H1 (cell line): ENCODE measurements at regions not wholly inside any gene's neighbourhood (a gene's known extent, or its start where the extent isn't known, plus 50 kb on each side); places are given as distances from the start of the nearest gene placed in this dataset.

Experiments used
- CTCF ChIA-PET: fragments of 300-600 bp; sonication (Branson Sonifier 250); formaldehyde crosslinking; loops from one replicate; lab custom pipeline; 2021; ENCODE audit not compliant: partially characterized antibody; lab: Charles Lee
- POLR2A ChIA-PET: fragments of 300-600 bp; sonication (Branson Sonifier 250); formaldehyde crosslinking; loops from one replicate; lab custom pipeline; 2021; ENCODE audit warnings: inconsistent platforms; ENCODE audit not compliant: partially characterized antibody; lab: Charles Lee
- DNase-seq, 2 experiments: peaks; one replicate each; pipeline versions ENCODE4 v3.0.0 to v3.0.0-alpha.2; 2010 to 2022; ENCODE audit warnings: low spot score in 2 of 2, low read depth in 1 of 2, mixed read lengths in 1 of 2
- FAIRE-seq: peaks from 2 replicates; lab custom pipeline; 2011; peaks lifted over from hg19 to GRCh38; lab: Jason Lieb, UNC
- H2AFZ ChIP-seq: 2 replicates; pipeline ENCODE4 v1.8.1; 2012; ENCODE audit warnings: low read length, inconsistent platforms
- H2AK5ac ChIP-seq: 2 replicates; pipeline ENCODE4 v1.6.1; 2013; ENCODE audit warnings: low read depth, low read length
- H2BK120ac ChIP-seq: replicated peaks from 2 replicates; pipeline ENCODE3; 2013; ENCODE audit warnings: low read depth, low read length, inconsistent platforms
- H2BK12ac ChIP-seq: 2 replicates; pipeline ENCODE4 v1.6.1; 2013; ENCODE audit warnings: low read depth, low read length
- H2BK15ac ChIP-seq: 2 replicates; pipeline ENCODE4 v1.6.1; 2013; ENCODE audit warnings: low read length
- H2BK20ac ChIP-seq: 2 replicates; pipeline ENCODE4 v1.6.1; 2013; ENCODE audit warnings: low read length
- H2BK5ac ChIP-seq: 2 replicates; pipeline ENCODE4 v1.6.1; 2013; ENCODE audit warnings: low read depth, low read length
- H3K14ac ChIP-seq: 2 replicates; pipeline ENCODE4 v1.6.1; 2013; ENCODE audit warnings: inconsistent platforms; ENCODE audit not compliant: insufficient read length
- H3K18ac ChIP-seq: 2 replicates; pipeline ENCODE4 v1.6.1; 2013; ENCODE audit warnings: low read length; ENCODE audit errors: extremely low read depth
- H3K23ac ChIP-seq: 2 replicates; pipeline ENCODE4 v1.6.1; 2013; ENCODE audit warnings: inconsistent platforms; ENCODE audit not compliant: insufficient read length
- H3K23me2 ChIP-seq: 2 replicates; pipeline ENCODE4 v1.6.1; 2013; ENCODE audit warnings: low read depth, low read length
- H3K27ac ChIP-seq: 2 replicates; pipeline ENCODE4 v1.6.1; 2011; ENCODE audit warnings: low read depth, low read length, inconsistent platforms
- H3K27me3 ChIP-seq, 4 experiments: replicated peaks in 1 of 4; 1 replicate in 1 of 4; 2 replicates in 3 of 4; pipeline versions ENCODE4 v1.6.1 to v1.8.1; 2011 to 2013; ENCODE audit warnings: low read length in 3 of 4, mild to moderate bottlenecking in 3 of 4, inconsistent platforms in 2 of 4, mixed read lengths in 2 of 4, moderate library complexity in 1 of 4; ENCODE audit not compliant: control insufficient read depth in 3 of 4, insufficient read depth in 3 of 4; ENCODE audit errors: extremely low read depth in 1 of 4
- H3K36me3 ChIP-seq, 4 experiments: 2 replicates each; pipeline versions ENCODE4 v1.6.1 to v1.8.1; 2011 to 2013; ENCODE audit warnings: mild to moderate bottlenecking in 4 of 4, low read length in 3 of 4, moderate library complexity in 2 of 4, control low read depth in 1 of 4, inconsistent platforms in 1 of 4; ENCODE audit not compliant: insufficient read depth in 4 of 4, control insufficient read depth in 2 of 4
- H3K4ac ChIP-seq: replicated peaks from 2 replicates; pipeline ENCODE3; 2013; ENCODE audit warnings: low read length, low read depth, mixed read lengths, inconsistent platforms; ENCODE audit not compliant: insufficient read length
- H3K4me1 ChIP-seq, 4 experiments: replicated peaks in 1 of 4; 1 replicate in 1 of 4; 2 replicates in 3 of 4; pipeline versions ENCODE4 v1.6.1 to v1.8.1; 2011 to 2013; ENCODE audit warnings: low read length in 3 of 4, inconsistent platforms in 2 of 4, mixed read lengths in 1 of 4; ENCODE audit not compliant: insufficient read depth in 4 of 4, control insufficient read depth in 3 of 4
- H3K4me2 ChIP-seq, 2 experiments: 2 replicates each; pipeline versions ENCODE4 v1.6.1 to v1.8.1; 2011 to 2013; ENCODE audit warnings: low read depth in 2 of 2, low read length in 2 of 2, control low read depth in 1 of 2, inconsistent platforms in 1 of 2, mild to moderate bottlenecking in 1 of 2; ENCODE audit not compliant: insufficient read depth in 1 of 2
- H3K4me3 ChIP-seq, 4 experiments: fragments of 200-600, 300-600 bp in 1 of 4; sonication (generic), shearing (Covaris generic), sonication (Bioruptor Twin) in 1 of 4; 2 replicates each; pipeline versions ENCODE4 v1.5.1 to v1.8.1; 2011 to 2016; ENCODE audit warnings: low read length in 4 of 4, low read depth in 3 of 4, control low read depth in 2 of 4, inconsistent platforms in 2 of 4, mild to moderate bottlenecking in 2 of 4, mixed read lengths in 1 of 4, moderate library complexity in 1 of 4; ENCODE audit not compliant: insufficient read depth in 2 of 4; ENCODE audit errors: extremely low read depth in 1 of 4
- H3K56ac ChIP-seq: replicated peaks from 2 replicates; pipeline ENCODE3; 2013; ENCODE audit warnings: low read depth, mild to moderate bottlenecking, mixed read lengths, low read length, inconsistent platforms; ENCODE audit not compliant: insufficient read length
- H3K79me1 ChIP-seq: 2 replicates; pipeline ENCODE4 v1.6.1; 2013; ENCODE audit warnings: low read depth, low read length, control low read depth
- H3K79me2 ChIP-seq, 2 experiments: 2 replicates each; pipeline versions ENCODE4 v1.6.1 to v1.8.1; 2012 to 2013; ENCODE audit warnings: low read length in 2 of 2, mild to moderate bottlenecking in 2 of 2, inconsistent platforms in 1 of 2; ENCODE audit not compliant: insufficient read depth in 2 of 2, control insufficient read depth in 1 of 2
- H3K9ac ChIP-seq, 4 experiments: replicated peaks in 1 of 4; 1 replicate in 1 of 4; 2 replicates in 3 of 4; pipeline versions ENCODE4 v1.6.1 to v1.8.1; 2011 to 2013; ENCODE audit warnings: low read depth in 3 of 4, low read length in 3 of 4, control low read depth in 2 of 4, mild to moderate bottlenecking in 2 of 4, moderate library complexity in 2 of 4, inconsistent platforms in 1 of 4; ENCODE audit errors: extremely low read depth in 1 of 4
- H3K9me3 ChIP-seq, 2 experiments: 2 replicates each; pipeline versions ENCODE4 v1.6.1 to v1.8.1; 2012 to 2013; ENCODE audit warnings: mild to moderate bottlenecking in 2 of 2, moderate library complexity in 2 of 2, control low read depth in 1 of 2, inconsistent platforms in 1 of 2, low read depth in 1 of 2, low read length in 1 of 2, mixed read lengths in 1 of 2; ENCODE audit not compliant: insufficient read depth in 2 of 2
- H4K20me1 ChIP-seq, 2 experiments: replicated peaks in 1 of 2; 2 replicates each; pipeline versions ENCODE3 to v1.8.1; 2011 to 2013; ENCODE audit warnings: inconsistent platforms in 2 of 2, low read length in 2 of 2, mild to moderate bottlenecking in 1 of 2; ENCODE audit not compliant: insufficient read depth in 2 of 2, control insufficient read depth in 1 of 2
- H4K5ac ChIP-seq: 2 replicates; pipeline ENCODE4 v1.6.1; 2013; ENCODE audit warnings: low read length, low read depth, mixed read lengths, inconsistent platforms; ENCODE audit not compliant: insufficient read length
- H4K8ac ChIP-seq: 2 replicates; pipeline ENCODE4 v1.8.0; 2013; ENCODE audit warnings: mild to moderate bottlenecking, moderate library complexity, low read length, inconsistent platforms; ENCODE audit not compliant: insufficient read depth; ENCODE audit errors: extremely low read depth
- H4K91ac ChIP-seq: replicated peaks from 2 replicates; pipeline ENCODE3; 2013; ENCODE audit warnings: low read length, mixed read lengths, inconsistent platforms; ENCODE audit not compliant: insufficient read length
- CTCF ChIP-seq, 3 experiments: IDR thresholded peaks; 1 replicate in 2 of 3; 2 replicates in 1 of 3; pipeline versions ENCODE4 v1.5.1 to v1.6.1; 2011; ENCODE audit warnings: low read length in 3 of 3, mild to moderate bottlenecking in 3 of 3, inconsistent platforms in 2 of 3, low read depth in 1 of 3, moderate library complexity in 1 of 3; ENCODE audit not compliant: insufficient read depth in 1 of 3; ENCODE audit errors: control extremely low read depth in 1 of 3
- KDM1A ChIP-seq: fragments of 200-600, 300-600 bp; sonication (generic); IDR thresholded peaks from 2 replicates; pipeline ENCODE4 v1.7.1; 2016; ENCODE audit warnings: mild to moderate bottlenecking, low read length, borderline replicate concordance
- MAFK ChIP-seq: IDR thresholded peaks from 2 replicates; pipeline ENCODE4 v1.6.1; 2012; ENCODE audit warnings: low read depth, mild to moderate bottlenecking, improper control_type of control experiment, low read length
- RFX5 ChIP-seq: IDR thresholded peaks from 2 replicates; pipeline ENCODE4 v1.6.1; 2011; ENCODE audit warnings: low read depth, low read length, improper control_type of control experiment, borderline replicate concordance
- RXRA ChIP-seq: IDR thresholded peaks from 2 replicates; pipeline ENCODE4 v1.6.1; 2011; ENCODE audit warnings: low read depth, mild to moderate bottlenecking, low read length, moderate library complexity; ENCODE audit not compliant: insufficient read depth
- SIRT6 ChIP-seq: IDR thresholded peaks from one replicate; pipeline ENCODE4 v1.7.1; 2012; ENCODE audit warnings: low read length, inconsistent platforms
- SIX5 ChIP-seq: IDR thresholded peaks from 2 replicates; pipeline ENCODE4 v1.6.1; 2011; ENCODE audit warnings: mild to moderate bottlenecking, low read depth, low read length
- SP4 ChIP-seq: IDR thresholded peaks from 2 replicates; pipeline ENCODE4 v1.6.1; 2012; ENCODE audit warnings: low read length, inconsistent platforms
- TAF1 ChIP-seq: IDR thresholded peaks from 2 replicates; pipeline ENCODE4 v1.6.1; 2011; ENCODE audit warnings: mild to moderate bottlenecking, low read depth, low read length
- YY1 ChIP-seq: IDR thresholded peaks from 2 replicates; pipeline ENCODE4 v1.6.1; 2011; ENCODE audit warnings: low read depth, mild to moderate bottlenecking, low read length
- ZNF274 ChIP-seq: IDR thresholded peaks from 2 replicates; pipeline ENCODE4 v1.7.0; 2012; ENCODE audit warnings: low read length, borderline replicate concordance; ENCODE audit errors: extremely low read depth
- WGBS, 2 experiments: shearing (Covaris generic) in 1 of 2; methylation state at CpG; one replicate each; pipeline versions ENCODE4 v1.1.6 to v1.1.7; 2013 to 2015; ENCODE audit warnings: low lambda C conversion rate in 2 of 2, mixed read lengths in 2 of 2, inconsistent platforms in 1 of 2, low coverage in 1 of 2, missing lambda C conversion rate in 1 of 2; ENCODE audit not compliant: insufficient replicate concordance in 2 of 2, insufficient coverage in 1 of 2, insufficient read length in 1 of 2; ENCODE audit errors: extremely low coverage in 1 of 2, missing lambda C conversion rate in 1 of 2; 5-methylcytosine and 5-hydroxymethylcytosine counted together

GRCh38 chr14:82113007-82113406 is 579.4 kb upstream of the SEL1L start:
- Histone ChIP-seq H3K23me2 (no peaks in the 10 kb centered on the region), H3K56ac (peak overlapping the region; percentile 53), H3K79me1 (no peaks in the 10 kb centered on the region), H3K36me3 (no peaks in the 10 kb centered on the region), H2AK5ac (no peak overlapping the region), H3K27ac (no peak overlapping the region), H2BK12ac (no peak overlapping the region), H3K9ac (no peak overlapping the region), H3K14ac (no peak overlapping the region), H4K20me1 (no peaks in the 10 kb centered on the region), H2BK5ac (no peak overlapping the region), H2BK20ac (no peak overlapping the region), H4K8ac (no peak overlapping the region), H3K18ac (no peak overlapping the region), H3K4me3 (no peak overlapping the region), H2AFZ (no peak overlapping the region), H3K4ac (no peak overlapping the region), H3K4me2 (no peak overlapping the region), H3K23ac (no peak overlapping the region), H3K4me1 (no peaks in the 10 kb centered on the region), H2BK120ac (no peak overlapping the region), H2BK15ac (no peak overlapping the region), H4K91ac (no peak overlapping the region), H3K79me2 (no peaks in the 10 kb centered on the region), H3K9me3 (peaks cover 3 to 4% of the 10 kb centered on the region in 2 experiments; a peak in 2 of 4 replicates), H3K27me3 (no peaks in the 10 kb centered on the region), H4K5ac (no peak overlapping the region)
- no peak for FAIRE-seq
- WGBS, 2 experiments, result 96% methylated on average over 2 of the region's 2 CpGs; no CpG with 5 or more reads in 1 of the 2 experiments
- ChIA-PET CTCF (no interaction called here), POLR2A (no interaction called here)
- no peak for DNase-seq
- no peak for TF ChIP-seq YY1
- TF ChIP-seq RXRA, result no peak
- TF ChIP-seq CTCF (IDR thresholded peaks at IDR 0.05; ENCODE audit: control extremely low read depth in 1 of 3, insufficient read depth in 1 of 3, low read depth in 1 of 3, low read length in 3 of 3), result no peak
- no peak for TF ChIP-seq MAFK
- TF ChIP-seq KDM1A, result no peak
- no peak for TF ChIP-seq TAF1
- TF ChIP-seq SIX5, result no peak
- TF ChIP-seq SIRT6, result no peak
- TF ChIP-seq SP4, result no peak
- no peak for TF ChIP-seq RFX5
- no peak for TF ChIP-seq ZNF274
